CD14-positive monocyte (primary cell): ENCODE measurements at regions not wholly inside any gene's neighbourhood (a gene's known extent, or its start where the extent isn't known, plus 50 kb on each side); places are given as distances from the start of the nearest gene placed in this dataset.

Source experiments
- DNase-seq, 3 donors: peaks; one replicate each; pipeline ENCODE4 v3.0.0-alpha.2; 2011 to 2022
- H2AFZ ChIP-seq: 2 replicates; pipeline ENCODE4 v1.6.0; 2012; ENCODE audit warnings: mild to moderate bottlenecking, low read depth, low read length, inconsistent platforms; ENCODE audit not compliant: insufficient read depth, poor library complexity, severe bottlenecking
- H3K27ac ChIP-seq, 2 donors: 1 replicate in 1 of 2; 2 replicates in 1 of 2; pipeline ENCODE4 v1.5.1; 2012 to 2013; ENCODE audit warnings: low read length in 2 of 2, control low read depth in 1 of 2, inconsistent platforms in 1 of 2, low read depth in 1 of 2, mild to moderate bottlenecking in 1 of 2
- H3K27me3 ChIP-seq, 2 donors: one replicate each; pipeline versions ENCODE4 v1.6.0 to v1.6.1; 2011 to 2013; ENCODE audit warnings: low read length in 2 of 2; ENCODE audit not compliant: control insufficient read depth in 2 of 2, insufficient read depth in 2 of 2
- H3K36me3 ChIP-seq, 2 donors: replicated peaks in 1 of 2; 1 replicate in 1 of 2; 2 replicates in 1 of 2; pipeline versions ENCODE4 v1.5.1 to v1.6.1; 2012 to 2013; ENCODE audit warnings: low read length in 2 of 2, control low read depth in 1 of 2, inconsistent platforms in 1 of 2, mild to moderate bottlenecking in 1 of 2; ENCODE audit not compliant: insufficient read depth in 2 of 2, control insufficient read depth in 1 of 2
- H3K4me1 ChIP-seq, 2 donors: 1 replicate in 1 of 2; 2 replicates in 1 of 2; pipeline versions ENCODE4 v1.5.1 to v1.6.1; 2012 to 2013; ENCODE audit warnings: low read length in 2 of 2, control low read depth in 1 of 2, inconsistent platforms in 1 of 2, mild to moderate bottlenecking in 1 of 2, moderate library complexity in 1 of 2; ENCODE audit not compliant: insufficient read depth in 2 of 2, control insufficient read depth in 1 of 2
- H3K4me2 ChIP-seq: replicated peaks from 2 replicates; pipeline ENCODE3; 2012; ENCODE audit warnings: low read length, moderate library complexity, mild to moderate bottlenecking; ENCODE audit not compliant: poor library complexity, severe bottlenecking; ENCODE audit errors: extremely low read depth
- H3K4me3 ChIP-seq, 3 experiments: fragments of 200-600 bp in 1 of 3; sonication (generic) in 1 of 3; replicated peaks in 1 of 3; 1 replicate in 2 of 3; 2 replicates in 1 of 3; pipeline ENCODE4 v1.5.1; 2011 to 2013; ENCODE audit warnings: low read length in 3 of 3, mild to moderate bottlenecking in 3 of 3, control low read depth in 2 of 3, low read depth in 2 of 3, inconsistent platforms in 1 of 3, moderate library complexity in 1 of 3
- H3K79me2 ChIP-seq: 2 replicates; pipeline ENCODE4 v1.6.0; 2012; ENCODE audit warnings: mild to moderate bottlenecking, control low read depth, inconsistent platforms, low read length, moderate library complexity; ENCODE audit not compliant: insufficient read depth
- H3K9ac ChIP-seq: 2 replicates; pipeline ENCODE4 v1.6.0; 2017; ENCODE audit warnings: low read length, mild to moderate bottlenecking; ENCODE audit not compliant: insufficient read depth, poor library complexity, severe bottlenecking
- H3K9me3 ChIP-seq, 2 donors: replicated peaks in 1 of 2; 1 replicate in 1 of 2; 2 replicates in 1 of 2; pipeline versions ENCODE4 v1.5.1 to v1.6.1; 2012 to 2013; ENCODE audit warnings: low read length in 2 of 2, control low read depth in 1 of 2; ENCODE audit not compliant: control insufficient read depth in 1 of 2, insufficient read depth in 1 of 2
- H4K20me1 ChIP-seq: 2 replicates; pipeline ENCODE4 v1.6.0; 2012; ENCODE audit warnings: mild to moderate bottlenecking, low read length, control low read depth, moderate library complexity; ENCODE audit not compliant: insufficient read depth
- H3K27ac Mint-ChIP-seq, 7 donors: one replicate each; pipeline ENCODE4 v1.8.0; 2020; ENCODE audit warnings: mild to moderate bottlenecking in 7 of 7, mixed read lengths in 7 of 7, moderate library complexity in 6 of 7, inconsistent platforms in 2 of 7
- H3K27me3 Mint-ChIP-seq, 3 donors: one replicate each; pipeline ENCODE4 v1.8.0; 2021 to 2022; ENCODE audit warnings: low read depth in 3 of 3, mild to moderate bottlenecking in 3 of 3, mixed read lengths in 3 of 3, moderate library complexity in 3 of 3, inconsistent platforms in 1 of 3
- H3K36me3 Mint-ChIP-seq, 2 donors: one replicate each; pipeline ENCODE4 v1.8.0; 2020; ENCODE audit warnings: mixed read lengths in 2 of 2, inconsistent platforms in 1 of 2, mild to moderate bottlenecking in 1 of 2
- H3K4me1 Mint-ChIP-seq: one replicate; pipeline ENCODE4 v1.8.0; 2020; ENCODE audit warnings: mild to moderate bottlenecking, mixed read lengths
- H3K4me3 Mint-ChIP-seq, 2 donors: one replicate each; pipeline ENCODE4 v1.8.0; 2020; ENCODE audit warnings: mild to moderate bottlenecking in 2 of 2, mixed read lengths in 2 of 2, moderate library complexity in 1 of 2
- H3K9me3 Mint-ChIP-seq, 7 donors: one replicate each; pipeline ENCODE4 v1.8.0; 2020 to 2022; ENCODE audit warnings: mixed read lengths in 7 of 7, mild to moderate bottlenecking in 6 of 7, moderate library complexity in 6 of 7, inconsistent platforms in 2 of 7
- WGBS: methylation state at CpG from one replicate; pipeline ENCODE4 v1.1.5; 2013; ENCODE audit warnings: missing lambda C conversion rate; ENCODE audit not compliant: insufficient coverage; 5-methylcytosine and 5-hydroxymethylcytosine counted together
- intact Hi-C, 2 donors: fragments of 100-400 bp; cut with micrococcal nuclease; formaldehyde crosslinking; loops; one replicate each; pipeline versions ENCODE4 v1.15.0 to v1.15.1; 2023
- TF ChIP-seq, protein P1 (sequence below): fragments of 200-600 bp; IDR thresholded peaks from one replicate; pipeline ENCODE4 v1.8.0; 2022; ENCODE audit warnings: antibody characterized with exemption, mild to moderate bottlenecking

DNA sequence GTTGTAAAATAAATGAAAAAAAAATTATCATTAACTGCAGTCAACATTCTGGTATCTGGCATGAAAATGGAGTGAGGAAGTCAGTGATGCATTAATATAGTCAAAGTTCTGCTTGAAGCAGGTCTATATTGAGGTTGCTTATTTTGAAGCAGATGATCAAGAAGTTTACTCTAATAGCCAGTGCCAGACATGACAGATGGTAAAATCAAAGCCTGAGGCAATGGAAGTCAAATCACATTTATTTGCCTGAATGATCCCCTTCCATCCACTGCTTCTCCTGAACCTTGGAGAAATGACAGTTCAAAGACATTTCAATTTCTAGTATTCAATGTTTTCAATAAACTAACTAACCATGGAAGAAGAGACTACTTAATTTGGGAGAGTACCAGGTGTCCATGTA, 430.0 kb downstream of the FAM181B start:
- intact Hi-C loops, result no loop called here
- Histone ChIP-seq H3K27me3 (no peaks in the 10 kb centered on the region), H3K4me2 (no peak overlapping the region), H3K9ac (no peak overlapping the region), H3K27ac (no peak overlapping the region), H4K20me1 (no peaks in the 10 kb centered on the region), H2AFZ (no peak overlapping the region), H3K4me1 (no peaks in the 10 kb centered on the region), H3K36me3 (no peaks in the 10 kb centered on the region), H3K4me3 (no peak overlapping the region), H3K79me2 (no peaks in the 10 kb centered on the region), H3K9me3 (no peaks in the 10 kb centered on the region)
- Mint-ChIP-seq H3K4me3 (no peak overlapping the region), H3K36me3 (no peaks in the 10 kb centered on the region), H3K9me3 (no peaks in the 10 kb centered on the region), H3K27ac (no peak overlapping the region), H3K4me1 (no peaks in the 10 kb centered on the region), H3K27me3 (no peaks in the 10 kb centered on the region)
- DNase-seq, result no peak
- TF ChIP-seq, protein P1, sequence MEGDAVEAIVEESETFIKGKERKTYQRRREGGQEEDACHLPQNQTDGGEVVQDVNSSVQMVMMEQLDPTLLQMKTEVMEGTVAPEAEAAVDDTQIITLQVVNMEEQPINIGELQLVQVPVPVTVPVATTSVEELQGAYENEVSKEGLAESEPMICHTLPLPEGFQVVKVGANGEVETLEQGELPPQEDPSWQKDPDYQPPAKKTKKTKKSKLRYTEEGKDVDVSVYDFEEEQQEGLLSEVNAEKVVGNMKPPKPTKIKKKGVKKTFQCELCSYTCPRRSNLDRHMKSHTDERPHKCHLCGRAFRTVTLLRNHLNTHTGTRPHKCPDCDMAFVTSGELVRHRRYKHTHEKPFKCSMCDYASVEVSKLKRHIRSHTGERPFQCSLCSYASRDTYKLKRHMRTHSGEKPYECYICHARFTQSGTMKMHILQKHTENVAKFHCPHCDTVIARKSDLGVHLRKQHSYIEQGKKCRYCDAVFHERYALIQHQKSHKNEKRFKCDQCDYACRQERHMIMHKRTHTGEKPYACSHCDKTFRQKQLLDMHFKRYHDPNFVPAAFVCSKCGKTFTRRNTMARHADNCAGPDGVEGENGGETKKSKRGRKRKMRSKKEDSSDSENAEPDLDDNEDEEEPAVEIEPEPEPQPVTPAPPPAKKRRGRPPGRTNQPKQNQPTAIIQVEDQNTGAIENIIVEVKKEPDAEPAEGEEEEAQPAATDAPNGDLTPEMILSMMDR, result no peak

- Histone ChIP-seq H3K79me2 (no peaks in the 10 kb centered on the region), H3K4me2 (no peak overlapping the region), H2AFZ (no peak overlapping the region), H3K9me3 (no peaks in the 10 kb centered on the region), H3K36me3 (no peaks in the 10 kb centered on the region), H3K27me3 (no peaks in the 10 kb centered on the region), H3K9ac (no peak overlapping the region), H3K4me3 (no peak overlapping the region), H3K4me1 (no peaks in the 10 kb centered on the region), H3K27ac (no peak overlapping the region), H4K20me1 (no peaks in the 10 kb centered on the region)
- Mint-ChIP-seq H3K9me3 (peaks cover 0 to 2% (median 2%) of the 10 kb centered on the region in 7 donors), H3K4me3 (no peak overlapping the region), H3K27ac (no peak overlapping the region), H3K4me1 (no peaks in the 10 kb centered on the region), H3K27me3 (peaks cover 0 to 1% (median 1%) of the 10 kb centered on the region in 3 donors), H3K36me3 (no peaks in the 10 kb centered on the region)
- intact Hi-C loops, result no loop called here
- no CpG with 5 or more reads among the region's 2 CpGs for WGBS
- TF ChIP-seq, protein P1, result no peak
- no peak for DNase-seq
Observed at GRCh38 chr11:82288471-82288870, 445.2 kb downstream of the FAM181B start.
